Small intestine (tissue), 7 donors: ENCODE measurements at regions not wholly inside any gene's neighbourhood (a gene's known extent, or its start where the extent isn't known, plus 50 kb on each side); places are given as distances from the start of the nearest gene placed in this dataset.

Source experiments
- DNase-seq, 2 donors: peaks; one replicate each; pipeline versions ENCODE4 v3.0.0 to v3.0.0-alpha.2; 2013
- FAIRE-seq: peaks from 2 replicates; lab custom pipeline; 2012; peaks lifted over from hg19 to GRCh38; lab: Jason Lieb, UNC
- H3K27ac ChIP-seq, 3 donors: one replicate each; pipeline ENCODE4 v1.5.1; 2013; ENCODE audit warnings: low read length in 2 of 3, mild to moderate bottlenecking in 2 of 3, control low read depth in 1 of 3, inconsistent platforms in 1 of 3, low read depth in 1 of 3, moderate library complexity in 1 of 3
- H3K27me3 ChIP-seq, 3 donors: one replicate each; pipeline ENCODE4 v1.6.1; 2013; ENCODE audit warnings: low read length in 3 of 3, inconsistent platforms in 1 of 3; ENCODE audit not compliant: control insufficient read depth in 3 of 3, insufficient read depth in 3 of 3
- H3K36me3 ChIP-seq, 3 donors: one replicate each; pipeline ENCODE4 v1.6.1; 2013; ENCODE audit warnings: low read length in 3 of 3, inconsistent platforms in 1 of 3, low read depth in 1 of 3, mild to moderate bottlenecking in 1 of 3, moderate library complexity in 1 of 3; ENCODE audit not compliant: control insufficient read depth in 3 of 3, insufficient read depth in 2 of 3
- H3K4me1 ChIP-seq, 3 donors: one replicate each; pipeline ENCODE4 v1.6.1; 2013; ENCODE audit warnings: low read length in 2 of 3, inconsistent platforms in 1 of 3, low read depth in 1 of 3, mild to moderate bottlenecking in 1 of 3, moderate library complexity in 1 of 3; ENCODE audit not compliant: control insufficient read depth in 3 of 3, insufficient read depth in 2 of 3
- H3K4me3 ChIP-seq, 3 donors: one replicate each; pipeline ENCODE4 v1.5.1; 2013; ENCODE audit warnings: low read length in 3 of 3, control low read depth in 1 of 3, inconsistent platforms in 1 of 3, low read depth in 1 of 3, mild to moderate bottlenecking in 1 of 3, moderate library complexity in 1 of 3
- H3K9me3 ChIP-seq, 2 donors: one replicate each; pipeline ENCODE4 v1.6.1; 2013; ENCODE audit warnings: low read depth in 1 of 2, low read length in 1 of 2; ENCODE audit not compliant: control insufficient read depth in 2 of 2, insufficient read depth in 1 of 2
- WGBS, 3 donors: extraction: QIAGEN DNeasy Blood & Tissue Kit; methylation state at CpG; one replicate each; pipeline ENCODE4 v1.1.7; 2013; 5-methylcytosine and 5-hydroxymethylcytosine counted together
- donor health status: healthy with polysubstance abuse.
- donor health status: control.
- donor health status: control.
- donor health status: Bipolar disorder and iron deficiency.
- donor health status: healthy.

GRCh38 chr18:51998066-51998465, 341.9 kb upstream of the DCC start:
- Histone ChIP-seq H3K4me3 (no peak overlapping the region), H3K36me3 (no peaks in the 10 kb centered on the region), H3K27ac (no peak overlapping the region), H3K27me3 (no peaks in the 10 kb centered on the region), H3K9me3 (no peaks in the 10 kb centered on the region), H3K4me1 (no peaks in the 10 kb centered on the region)
- 70 to 71% (median 70%) methylated on average over 3 of the region's 3 CpGs for WGBS, 3 donors
- no peak for DNase-seq
- FAIRE-seq, result no peak

GRCh38 chr18:51998711-51999110, 341.3 kb upstream of the DCC start:
- FAIRE-seq (no peak), DNase-seq (no peak)
- H3K4me1 ChIP-seq, result no peaks in the 10 kb centered on the region
- WGBS, 3 donors, result 71 to 88% (median 86%) methylated on average over 3 of the region's 3 CpGs
- no peaks in the 10 kb centered on the region for H3K36me3 ChIP-seq
- H3K27me3 ChIP-seq, result no peaks in the 10 kb centered on the region
- H3K4me3 ChIP-seq, result no peak overlapping the region
- no peaks in the 10 kb centered on the region for H3K9me3 ChIP-seq
- H3K27ac ChIP-seq, result no peak overlapping the region

- H3K36me3 ChIP-seq, result no peaks in the 10 kb centered on the region
- no peak for DNase-seq
- FAIRE-seq, result no peak
- H3K27me3 ChIP-seq, result no peaks in the 10 kb centered on the region
- H3K27ac ChIP-seq, result no peak overlapping the region
- no peaks in the 10 kb centered on the region for H3K4me1 ChIP-seq
- H3K9me3 ChIP-seq, result no peaks in the 10 kb centered on the region
- H3K4me3 ChIP-seq, result no peak overlapping the region
- 41 to 53% (median 50%) methylated on average over 2 of the region's 2 CpGs for WGBS, 3 donors
These were observed 340.6 kb upstream of the DCC start for GRCh38 chr18:51999351-51999750.

DNA sequence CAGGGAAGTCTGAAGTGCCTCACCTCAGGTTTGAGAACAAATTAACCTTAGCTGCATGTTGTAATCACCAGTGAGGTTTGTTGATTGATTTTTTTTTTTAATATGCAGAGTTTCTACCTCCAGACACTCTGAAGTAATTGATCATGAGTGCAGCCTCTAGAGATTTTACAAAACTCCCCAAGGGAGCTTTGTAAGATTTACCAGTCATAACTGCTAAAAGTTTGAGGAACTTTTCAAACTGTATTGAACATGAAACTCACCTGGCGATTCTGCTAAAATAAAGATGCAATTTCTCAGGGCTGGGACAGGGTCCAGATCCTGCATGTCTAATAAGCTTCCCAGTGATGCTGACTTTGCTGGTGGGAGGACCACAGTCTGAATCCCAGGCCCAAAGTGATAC, 339.6 kb upstream of the DCC start:
- H3K9me3 ChIP-seq, result no peaks in the 10 kb centered on the region
- DNase-seq, result no peak
- no peaks in the 10 kb centered on the region for H3K4me1 ChIP-seq
- no peaks in the 10 kb centered on the region for H3K27me3 ChIP-seq
- WGBS, 3 donors, result 60 to 88% (median 85%) methylated on average over 1 of the region's 1 CpG
- no peak overlapping the region for H3K27ac ChIP-seq
- H3K36me3 ChIP-seq, result no peaks in the 10 kb centered on the region
- no peak for FAIRE-seq
- H3K4me3 ChIP-seq, result no peak overlapping the region

- 42 to 83% (median 55%) methylated on average over 1 of the region's 1 CpG for WGBS, 3 donors
- DNase-seq (no peak), FAIRE-seq (no peak)
- Histone ChIP-seq H3K9me3 (no peaks in the 10 kb centered on the region), H3K27ac (no peak overlapping the region), H3K4me1 (no peaks in the 10 kb centered on the region), H3K4me3 (no peak overlapping the region), H3K36me3 (no peaks in the 10 kb centered on the region), H3K27me3 (no peaks in the 10 kb centered on the region)
These were observed 338.9 kb upstream of the DCC start for GRCh38 chr18:52001106-52001505.

DNA sequence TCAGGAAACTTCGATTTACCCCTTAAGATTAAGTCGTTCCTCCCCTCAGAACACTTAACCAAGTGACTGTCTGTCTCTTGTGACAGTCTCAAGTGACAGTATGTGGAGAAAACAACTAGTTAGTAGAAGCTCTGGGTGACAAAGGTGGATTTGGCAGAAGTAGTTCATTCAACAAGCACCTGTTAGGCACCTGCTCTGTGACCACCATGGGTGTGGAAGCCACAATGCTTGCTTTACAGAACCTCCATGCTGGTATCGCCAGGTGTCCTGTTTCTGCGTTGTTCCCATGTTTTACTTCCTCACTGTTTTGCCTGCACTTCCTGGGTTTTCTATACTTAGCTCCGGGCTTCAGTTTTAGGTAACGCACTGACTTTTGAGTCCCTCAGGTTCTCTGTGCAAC, 337.4 kb upstream of the DCC start:
- H3K27me3 ChIP-seq, result no peaks in the 10 kb centered on the region
- no peak for DNase-seq
- WGBS, 3 donors, result 77 to 85% (median 84%) methylated on average over 6 of the region's 6 CpGs
- FAIRE-seq, result no peak
- H3K27ac ChIP-seq, result no peak overlapping the region
- H3K4me1 ChIP-seq, result no peaks in the 10 kb centered on the region
- no peak overlapping the region for H3K4me3 ChIP-seq
- H3K9me3 ChIP-seq, result no peaks in the 10 kb centered on the region
- no peaks in the 10 kb centered on the region for H3K36me3 ChIP-seq

GRCh38 chr18:52007105-52007504, 332.9 kb upstream of the DCC start:
- Histone ChIP-seq H3K4me1 (no peaks in the 10 kb centered on the region), H3K9me3 (no peaks in the 10 kb centered on the region), H3K27me3 (no peaks in the 10 kb centered on the region), H3K27ac (no peak overlapping the region), H3K36me3 (no peaks in the 10 kb centered on the region), H3K4me3 (no peak overlapping the region)
- no peak for FAIRE-seq
- WGBS, 3 donors, result 59 to 79% (median 77%) methylated on average over 2 of the region's 2 CpGs
- DNase-seq, result no peak

- H3K4me3 ChIP-seq, result no peak overlapping the region
- FAIRE-seq, result no peak
- no peaks in the 10 kb centered on the region for H3K27me3 ChIP-seq
- H3K4me1 ChIP-seq, result no peaks in the 10 kb centered on the region
- no peak overlapping the region for H3K27ac ChIP-seq
- no peaks in the 10 kb centered on the region for H3K9me3 ChIP-seq
- DNase-seq, result no peak
- 60 to 62% (median 61%) methylated on average over 3 of the region's 3 CpGs for WGBS, 3 donors
- H3K36me3 ChIP-seq, result no peaks in the 10 kb centered on the region
These were observed 331.7 kb upstream of the DCC start for GRCh38 chr18:52008330-52008729.

GRCh38 chr18:52008736-52009135, 331.3 kb upstream of the DCC start:
- no peaks in the 10 kb centered on the region for H3K4me1 ChIP-seq
- no peak for DNase-seq
- no peak overlapping the region for H3K4me3 ChIP-seq
- FAIRE-seq, result no peak
- H3K27ac ChIP-seq, result no peak overlapping the region
- H3K9me3 ChIP-seq, result no peaks in the 10 kb centered on the region
- no peaks in the 10 kb centered on the region for H3K36me3 ChIP-seq
- no peaks in the 10 kb centered on the region for H3K27me3 ChIP-seq
- 94 to 95% (median 94%) methylated on average over 2 of the region's 2 CpGs for WGBS, 3 donors
